ENCODE measurements at regions not wholly inside any gene's neighbourhood (a gene's known extent, or its start where the extent isn't known, plus 50 kb on each side); places are given as distances from the start of the nearest gene placed in this dataset.
A peak's percentile ranks its signal among the peaks of the same experiment; 100 is the strongest.

GRCh38 chr16:85387171-85387507, 226.0 kb upstream of the GSE1 start:
- Histone ChIP-seq H3K27ac (ENCODE audit: extremely low read length, insufficient read depth, low read length) (no peak overlapping the region), H2AFZ (ENCODE audit: low read length) (no peak overlapping the region), H3K4me2 (ENCODE audit: low read depth, low read length) (no peak overlapping the region), H3K9me3 (ENCODE audit: low read length) (no peaks in the 10 kb centered on the region), H4K20me1 (ENCODE audit: insufficient read depth, low read length) (peaks cover 11% of the 10 kb centered on the region; the same call in 1 of the 2 replicates), H3K4me3 (replicated peaks in 1 of 3; ENCODE audit: insufficient read depth in 1 of 3, low read depth in 2 of 3, low read length in 3 of 3) (no peak overlapping the region), H3K9ac (ENCODE audit: insufficient read depth, low read depth, low read length) (no peak overlapping the region), H3K36me3 (replicated peaks in 1 of 2; ENCODE audit: control insufficient read depth in 1 of 2, insufficient read depth in 2 of 2, low read length in 2 of 2) (no peaks in the 10 kb centered on the region), H3K79me2 (ENCODE audit: insufficient read depth, low read length) (no peaks in the 10 kb centered on the region), H3K27me3 (ENCODE audit: control insufficient read depth in 1 of 2, insufficient read depth in 2 of 2, low read length in 2 of 2) (peaks cover 0 to 6% of the 10 kb centered on the region in 2 experiments; a peak in 2 of 5 replicates), H3K4me1 (ENCODE audit: insufficient read depth, low read length) (peaks cover 63% of the 10 kb centered on the region)
- ChIA-PET POLR2A (no interaction called here), CTCF (ENCODE audit: low intra/inter-chr PET ratio, low total read pairs) (no interaction called here)
- TF ChIP-seq ZMYM3 (CRISPR knock-in tag; IDR thresholded peaks at IDR 0.05) (peak; percentile 87), CHD4 (IDR thresholded peaks at IDR 0.05; ENCODE audit: borderline replicate concordance, low read length) (no peak)
- intact Hi-C loops (cut with micrococcal nuclease; ENCODE audit: unreplicated experiment) (no loop called here), in situ Hi-C loops (cut with HindIII; ENCODE audit: extremely low pct_ligation_motif_present, low pct_unique_long_range_greater_than_20kb) (no loop called here)
- WGBS (ENCODE audit: low lambda C conversion rate) = 82% methylated on average over 11 of the region's 11 CpGs
- no peak for DNase-seq (ENCODE audit: low spot score)
- no TSS peak for BruUV-seq (replicated peaks)
- FAIRE-seq = no peak
- ATAC-seq = no peak

GRCh38 chr16:85387731-85388295, 225.3 kb upstream of the GSE1 start:
- H3K27me3 ChIP-seq (ENCODE audit: control insufficient read depth in 1 of 2, insufficient read depth in 2 of 2, low read length in 2 of 2) = peaks cover 0 to 5% of the 10 kb centered on the region in 2 experiments; a peak in 2 of 5 replicates
- CTCF ChIA-PET (ENCODE audit: low intra/inter-chr PET ratio, low total read pairs) = no interaction called here
- H3K9ac ChIP-seq (ENCODE audit: insufficient read depth, low read depth, low read length) = no peak overlapping the region
- H3K9me3 ChIP-seq (ENCODE audit: low read length) = no peaks in the 10 kb centered on the region
- in situ Hi-C loops (cut with HindIII; ENCODE audit: extremely low pct_ligation_motif_present, low pct_unique_long_range_greater_than_20kb) = no loop called here
- 90% methylated on average over 2 of the region's 2 CpGs for WGBS (ENCODE audit: low lambda C conversion rate)
- H3K27ac ChIP-seq (ENCODE audit: extremely low read length, insufficient read depth, low read length) = no peak overlapping the region
- H3K4me1 ChIP-seq (ENCODE audit: insufficient read depth, low read length) = peaks cover 59% of the 10 kb centered on the region
- no peak overlapping the region for H3K4me2 ChIP-seq (ENCODE audit: low read depth, low read length)
- H4K20me1 ChIP-seq (ENCODE audit: insufficient read depth, low read length) = peaks cover 11% of the 10 kb centered on the region; the same call in 1 of the 2 replicates
- FAIRE-seq (no peak), DNase-seq (ENCODE audit: low spot score) (no peak), ATAC-seq (no peak)
- H3K79me2 ChIP-seq (ENCODE audit: insufficient read depth, low read length) = no peaks in the 10 kb centered on the region
- TF ChIP-seq NONO (IDR thresholded peaks at IDR 0.05) (0 out of 2 replicates have a peak, but pooled peaks have one; percentile 24), NONO (CRISPR knock-in tag; conservative IDR thresholded peaks at IDR 0.05) (no peak), MZF1 (CRISPR knock-in tag; IDR thresholded peaks at IDR 0.05; ENCODE audit: borderline replicate concordance) (no peak)
- H3K4me3 ChIP-seq (replicated peaks in 1 of 3; ENCODE audit: insufficient read depth in 1 of 3, low read depth in 2 of 3, low read length in 3 of 3) = no peak overlapping the region
- no TSS peak for BruUV-seq (replicated peaks)
- intact Hi-C loops (cut with micrococcal nuclease; ENCODE audit: unreplicated experiment) = no loop called here
- H3K36me3 ChIP-seq (replicated peaks in 1 of 2; ENCODE audit: control insufficient read depth in 1 of 2, insufficient read depth in 2 of 2, low read length in 2 of 2) = no peaks in the 10 kb centered on the region
- POLR2A ChIA-PET = no interaction called here
- no peak overlapping the region for H2AFZ ChIP-seq (ENCODE audit: low read length)
